ENCODE measurements at regions not wholly inside any gene's neighbourhood (a gene's known extent, or its start where the extent isn't known, plus 50 kb on each side); places are given as distances from the start of the nearest gene placed in this dataset.

- peaks cover 17% of the 10 kb centered on the region in 2 experiments for H3K27me3 ChIP-seq (ENCODE audit: control insufficient read depth in 2 of 2, insufficient read depth in 2 of 2, low read length in 2 of 2)
- H3K4me1 ChIP-seq (ENCODE audit: control insufficient read depth, extremely low read depth, insufficient read depth, low read length): no peaks in the 10 kb centered on the region
- TF ChIP-seq POLR2A (IDR thresholded peaks at IDR 0.05; ENCODE audit: low read depth, low read length) (no peak), CTCF (IDR thresholded peaks at IDR 0.05; ENCODE audit: extremely low read depth in 1 of 2, insufficient read depth in 1 of 2, low read depth in 1 of 2, low read length in 2 of 2) (peak; percentile 73 to 75)
- H3K4me2 ChIP-seq (ENCODE audit: insufficient read depth, low read length): no peak overlapping the region
- BruUV-seq (replicated peaks): no TSS peak
- no peak overlapping the region for H3K27ac ChIP-seq (ENCODE audit: insufficient read depth, low read depth, low read length)
- no peaks in the 10 kb centered on the region for H3K9me1 ChIP-seq (replicated peaks; ENCODE audit: control insufficient read depth, extremely low read depth, insufficient read depth, low read length)
- POLR2A ChIA-PET: no interaction called here
- H3K9ac ChIP-seq (replicated peaks; ENCODE audit: extremely low read depth, insufficient read depth, low read length): no peak overlapping the region
- H3K36me3 ChIP-seq (ENCODE audit: control insufficient read depth in 2 of 2, extremely low read depth in 1 of 2, insufficient read depth in 2 of 2, low read length in 2 of 2): no peaks in the 10 kb centered on the region
- no peak overlapping the region for H3K4me3 ChIP-seq (replicated peaks in 1 of 3; ENCODE audit: insufficient read depth in 1 of 3, low read depth in 1 of 3, low read length in 3 of 3)
- no peaks in the 10 kb centered on the region for H3K79me2 ChIP-seq (ENCODE audit: control insufficient read depth, insufficient read depth, low read length)
- intact Hi-C loops (cut with micrococcal nuclease): loop anchor here (1.0 to 2.0 kb wide), 4 partner anchors 177 to 311 kb away; no protein-coding TSS in a partner anchor
- DNase-seq (ENCODE audit: low read depth, low spot score) (peak; percentile 61), FAIRE-seq (peak; percentile 73)
- CTCF ChIA-PET: interaction anchor here (1.6 to 5.6 kb wide), 3 partner anchors 14 to 312 kb away, joined by 4 to 35 read pairs (median 22); no protein-coding TSS in a partner anchor
- H4K20me1 ChIP-seq (replicated peaks; ENCODE audit: control insufficient read depth, extremely low read depth, insufficient read depth, low read length): no peaks in the 10 kb centered on the region
- H2AFZ ChIP-seq (ENCODE audit: low read depth, low read length): no peak overlapping the region
- dilution Hi-C loops (cut with MboI; ENCODE audit: extremely low pct_ligation_motif_present, low sequenced_read_pairs): no loop called here
- no peaks in the 10 kb centered on the region for H3K9me3 ChIP-seq (replicated peaks; ENCODE audit: control insufficient read depth, insufficient read depth, low read length)
Measured at GRCh38 chr1:157193702-157194391, 55.7 kb upstream of the ETV3 start.

- H3K9me3 ChIP-seq (replicated peaks; ENCODE audit: control insufficient read depth, insufficient read depth, low read length): no peaks in the 10 kb centered on the region
- H3K27ac ChIP-seq (ENCODE audit: insufficient read depth, low read depth, low read length): no peak overlapping the region
- dilution Hi-C loops (cut with MboI; ENCODE audit: extremely low pct_ligation_motif_present, low sequenced_read_pairs): no loop called here
- ChIA-PET POLR2A (no interaction called here), CTCF (interaction anchor here (3.6 to 5.6 kb wide), 2 partner anchors 302 to 312 kb away, joined by 22 to 35 read pairs; no protein-coding TSS in a partner anchor)
- FAIRE-seq: no peak
- no TSS peak for BruUV-seq (replicated peaks)
- no peaks in the 10 kb centered on the region for H3K79me2 ChIP-seq (ENCODE audit: control insufficient read depth, insufficient read depth, low read length)
- no peaks in the 10 kb centered on the region for H3K4me1 ChIP-seq (ENCODE audit: control insufficient read depth, extremely low read depth, insufficient read depth, low read length)
- intact Hi-C loops (cut with micrococcal nuclease): loop anchor here (1.0 to 2.0 kb wide), 4 partner anchors 178 to 312 kb away; no protein-coding TSS in a partner anchor
- H3K9ac ChIP-seq (replicated peaks; ENCODE audit: extremely low read depth, insufficient read depth, low read length): no peak overlapping the region
- H3K4me2 ChIP-seq (ENCODE audit: insufficient read depth, low read length): no peak overlapping the region
- H3K36me3 ChIP-seq (ENCODE audit: control insufficient read depth in 2 of 2, extremely low read depth in 1 of 2, insufficient read depth in 2 of 2, low read length in 2 of 2): no peaks in the 10 kb centered on the region
- TF ChIP-seq JUN (IDR thresholded peaks at IDR 0.05; ENCODE audit: borderline replicate concordance, insufficient read depth, insufficient read length, low read depth) (no peak), MAX (IDR thresholded peaks at IDR 0.05; ENCODE audit: insufficient read depth, insufficient read length) (no peak), POLR2AphosphoS5 (IDR thresholded peaks at IDR 0.05; ENCODE audit: insufficient read depth, low read depth, low read length) (no peak), GATA2 (IDR thresholded peaks at IDR 0.05; ENCODE audit: insufficient read depth, insufficient read length, low read depth, low read length) (no peak)
- H3K4me3 ChIP-seq (replicated peaks in 1 of 3; ENCODE audit: insufficient read depth in 1 of 3, low read depth in 1 of 3, low read length in 3 of 3): no peak overlapping the region
- peaks cover 17% of the 10 kb centered on the region in 2 experiments for H3K27me3 ChIP-seq (ENCODE audit: control insufficient read depth in 2 of 2, insufficient read depth in 2 of 2, low read length in 2 of 2)
- no peak overlapping the region for H2AFZ ChIP-seq (ENCODE audit: low read depth, low read length)
- no peak for DNase-seq (ENCODE audit: low read depth, low spot score)
- no peaks in the 10 kb centered on the region for H4K20me1 ChIP-seq (replicated peaks; ENCODE audit: control insufficient read depth, extremely low read depth, insufficient read depth, low read length)
- H3K9me1 ChIP-seq (replicated peaks; ENCODE audit: control insufficient read depth, extremely low read depth, insufficient read depth, low read length): no peaks in the 10 kb centered on the region
Measured at GRCh38 chr1:157193219-157193618, 55.0 kb upstream of the ETV3 start.

Data from endothelial cell of umbilical vein (primary cell).